Mammary epithelial cell (primary cell): ENCODE measurements at regions not wholly inside any gene's neighbourhood (a gene's known extent, or its start where the extent isn't known, plus 50 kb on each side); places are given as distances from the start of the nearest gene placed in this dataset.

ENCODE experiments used
- CTCF ChIP-seq, 2 donors: IDR thresholded peaks in 1 of 2; conservative IDR thresholded peaks in 1 of 2; 2 replicates each; pipeline ENCODE4 v1.5.1; 2011 to 2012; ENCODE audit warnings: inconsistent platforms in 2 of 2, low read length in 2 of 2, mild to moderate bottlenecking in 2 of 2, control low read depth in 1 of 2, low read depth in 1 of 2; ENCODE audit not compliant: insufficient read depth in 1 of 2; ENCODE audit errors: extremely low read depth in 1 of 2
- EZH2 ChIP-seq: IDR thresholded peaks from 2 replicates; pipeline ENCODE4 v1.6.1; 2012; ENCODE audit warnings: low read length, inconsistent platforms, borderline replicate concordance

GRCh38 chr1:177809819-177810218 is 160.0 kb downstream of the SEC16B start:
- no peak for TF ChIP-seq CTCF (conservative IDR thresholded peaks at IDR 0.05 in 1 of 2, IDR thresholded peaks at IDR 0.05 in 1 of 2; ENCODE audit: extremely low read depth in 1 of 2, insufficient read depth in 1 of 2, low read depth in 1 of 2, low read length in 2 of 2)
- TF ChIP-seq EZH2: no peak
